ENCODE measurements at regions not wholly inside any gene's neighbourhood (a gene's known extent, or its start where the extent isn't known, plus 50 kb on each side); places are given as distances from the start of the nearest gene placed in this dataset.

- CTCF ChIA-PET, result no interaction called here
- TF ChIP-seq EZH2 (IDR thresholded peaks at IDR 0.05; ENCODE audit: borderline replicate concordance, low read depth, low read length, poor library complexity, severe bottlenecking) (no peak), CTCF (conservative IDR thresholded peaks at IDR 0.05; ENCODE audit: low read depth, low read length) (no peak)
- DNase-seq (ENCODE audit: low spot score), result no peak
- POLR2A ChIA-PET (ENCODE audit: low non-redundant PET), result no interaction called here
- no peaks in the 10 kb centered on the region for H3K9me3 ChIP-seq (ENCODE audit: low read depth, low read length, poor library complexity, severe bottlenecking)
- no TSS peak for BruUV-seq (replicated peaks)
- no peaks in the 10 kb centered on the region for H3K36me3 ChIP-seq (ENCODE audit: insufficient read depth, low read length, poor library complexity, severe bottlenecking)
- H3K27ac ChIP-seq (ENCODE audit: low read depth, low read length, poor library complexity, severe bottlenecking), result no peak overlapping the region
- no peak overlapping the region for H3K4me3 ChIP-seq (ENCODE audit: low read depth, low read length, poor library complexity, severe bottlenecking)
- no peaks in the 10 kb centered on the region for H3K4me1 ChIP-seq (ENCODE audit: insufficient read depth, low read length, poor library complexity, severe bottlenecking)
- H3K27me3 ChIP-seq (replicated peaks; ENCODE audit: insufficient read depth, low read depth, low read length, poor library complexity), result no peaks in the 10 kb centered on the region
- intact Hi-C loops (cut with micrococcal nuclease; ENCODE audit: unreplicated experiment), result no loop called here
Observed at GRCh38 chr6:96450770-96451130, 70.9 kb upstream of the UFL1 start.

GRCh38 chr6:96458771-96459170 lies 62.8 kb upstream of the UFL1 start:
- no peak for DNase-seq (ENCODE audit: low spot score)
- Histone ChIP-seq H3K27me3 (replicated peaks; ENCODE audit: insufficient read depth, low read depth, low read length, poor library complexity) (no peaks in the 10 kb centered on the region), H3K27ac (ENCODE audit: low read depth, low read length, poor library complexity, severe bottlenecking) (no peak overlapping the region), H3K4me1 (ENCODE audit: insufficient read depth, low read length, poor library complexity, severe bottlenecking) (no peaks in the 10 kb centered on the region), H3K36me3 (ENCODE audit: insufficient read depth, low read length, poor library complexity, severe bottlenecking) (no peaks in the 10 kb centered on the region), H3K4me3 (ENCODE audit: low read depth, low read length, poor library complexity, severe bottlenecking) (no peak overlapping the region), H3K9me3 (ENCODE audit: low read depth, low read length, poor library complexity, severe bottlenecking) (no peaks in the 10 kb centered on the region)
- intact Hi-C loops (cut with micrococcal nuclease; ENCODE audit: unreplicated experiment), result no loop called here
- no peak for TF ChIP-seq EZH2 (IDR thresholded peaks at IDR 0.05; ENCODE audit: borderline replicate concordance, low read depth, low read length, poor library complexity, severe bottlenecking)
- TF ChIP-seq CTCF (conservative IDR thresholded peaks at IDR 0.05; ENCODE audit: low read depth, low read length), result no peak
- CTCF ChIA-PET, result no interaction called here
- POLR2A ChIA-PET (ENCODE audit: low non-redundant PET), result no interaction called here
- BruUV-seq (replicated peaks), result no TSS peak

- no TSS peak for BruUV-seq (replicated peaks)
- H3K4me3 ChIP-seq (ENCODE audit: low read depth, low read length, poor library complexity, severe bottlenecking), result no peak overlapping the region
- intact Hi-C loops (cut with micrococcal nuclease; ENCODE audit: unreplicated experiment), result loop anchor here (10.0 kb wide), 1 partner anchor 1025 kb away; no protein-coding TSS in a partner anchor
- no peaks in the 10 kb centered on the region for H3K4me1 ChIP-seq (ENCODE audit: insufficient read depth, low read length, poor library complexity, severe bottlenecking)
- no peak overlapping the region for H3K27ac ChIP-seq (ENCODE audit: low read depth, low read length, poor library complexity, severe bottlenecking)
- no peak for TF ChIP-seq EZH2 (IDR thresholded peaks at IDR 0.05; ENCODE audit: borderline replicate concordance, low read depth, low read length, poor library complexity, severe bottlenecking)
- TF ChIP-seq CTCF (conservative IDR thresholded peaks at IDR 0.05; ENCODE audit: low read depth, low read length), result no peak
- H3K27me3 ChIP-seq (replicated peaks; ENCODE audit: insufficient read depth, low read depth, low read length, poor library complexity), result no peaks in the 10 kb centered on the region
- no peaks in the 10 kb centered on the region for H3K9me3 ChIP-seq (ENCODE audit: low read depth, low read length, poor library complexity, severe bottlenecking)
- ChIA-PET POLR2A (ENCODE audit: low non-redundant PET) (no interaction called here), CTCF (no interaction called here)
- no peak for DNase-seq (ENCODE audit: low spot score)
- H3K36me3 ChIP-seq (ENCODE audit: insufficient read depth, low read length, poor library complexity, severe bottlenecking), result no peaks in the 10 kb centered on the region
Observed at GRCh38 chr6:96460052-96460700, 61.4 kb upstream of the UFL1 start.
